Endothelial cell of umbilical vein (primary cell): ENCODE measurements at regions not wholly inside any gene's neighbourhood (a gene's known extent, or its start where the extent isn't known, plus 50 kb on each side); places are given as distances from the start of the nearest gene placed in this dataset.

Source experiments
- BruUV-seq: library from RNA; stranded (reverse); fragments of 400-500 nt; replicated peaks from 2 replicates; lab custom pipeline; 2021; lab: Mats Ljungman, UMichigan
- CTCF ChIA-PET: fragments of 300-600, 350-600 bp; sonication (Branson Sonifier 250); formaldehyde crosslinking; loops from one replicate; lab custom pipeline; 2021; ENCODE audit warnings: antibody characterized with exemption, inconsistent platforms; lab: Charles Lee
- POLR2A ChIA-PET: fragments of 300-600, 350-600 bp; sonication (Branson Sonifier 250); formaldehyde crosslinking; loops from one replicate; lab custom pipeline; 2021; ENCODE audit warnings: antibody characterized with exemption, inconsistent platforms; lab: Charles Lee
- DNase-seq: peaks from one replicate; pipeline ENCODE4 v3.0.0-alpha.2; 2011; ENCODE audit warnings: low read depth, low spot score
- FAIRE-seq: peaks from 2 replicates; lab custom pipeline; 2011; peaks lifted over from hg19 to GRCh38; lab: Jason Lieb, UNC
- H2AFZ ChIP-seq: 2 replicates; pipeline ENCODE4 v1.6.0; 2012; ENCODE audit warnings: low read depth, low read length, control low read depth, inconsistent platforms
- H3K27ac ChIP-seq: 2 replicates; pipeline ENCODE4 v1.5.1; 2011; ENCODE audit warnings: low read depth, mild to moderate bottlenecking, control low read depth, low read length, moderate library complexity; ENCODE audit not compliant: insufficient read depth
- H3K27me3 ChIP-seq, 2 experiments: 2 replicates each; pipeline versions ENCODE4 v1.6.0 to v1.6.1; 2011; ENCODE audit warnings: low read length in 2 of 2, mixed read lengths in 1 of 2; ENCODE audit not compliant: control insufficient read depth in 2 of 2, insufficient read depth in 2 of 2
- H3K36me3 ChIP-seq, 2 experiments: 2 replicates in 1 of 2; 3 replicates in 1 of 2; pipeline ENCODE4 v1.5.1; 2011; ENCODE audit warnings: low read length in 2 of 2, mild to moderate bottlenecking in 1 of 2, moderate library complexity in 1 of 2; ENCODE audit not compliant: control insufficient read depth in 2 of 2, insufficient read depth in 2 of 2; ENCODE audit errors: extremely low read depth in 1 of 2
- H3K4me1 ChIP-seq: 3 replicates; pipeline ENCODE4 v1.5.1; 2011; ENCODE audit warnings: mild to moderate bottlenecking, low read length; ENCODE audit not compliant: control insufficient read depth, insufficient read depth; ENCODE audit errors: extremely low read depth
- H3K4me2 ChIP-seq: 2 replicates; pipeline ENCODE4 v1.6.1; 2011; ENCODE audit warnings: low read length, control low read depth, mixed read lengths; ENCODE audit not compliant: insufficient read depth
- H3K4me3 ChIP-seq, 3 experiments: fragments of 200-600 bp in 1 of 3; sonication (generic), shearing (Covaris generic) in 1 of 3; replicated peaks in 1 of 3; 2 replicates each; pipeline ENCODE4 v1.5.1; 2011 to 2016; ENCODE audit warnings: control low read depth in 3 of 3, low read length in 3 of 3, mild to moderate bottlenecking in 2 of 3, inconsistent platforms in 1 of 3, low read depth in 1 of 3, moderate library complexity in 1 of 3; ENCODE audit not compliant: insufficient read depth in 1 of 3
- H3K79me2 ChIP-seq: 2 replicates; pipeline ENCODE4 v1.6.0; 2012; ENCODE audit warnings: low read length, inconsistent platforms; ENCODE audit not compliant: control insufficient read depth, insufficient read depth
- H3K9ac ChIP-seq: replicated peaks from 2 replicates; pipeline ENCODE3; 2011; ENCODE audit warnings: low read length, control low read depth; ENCODE audit not compliant: insufficient read depth; ENCODE audit errors: extremely low read depth
- H3K9me1 ChIP-seq: replicated peaks from 3 replicates; pipeline ENCODE4 v1.6.0; 2011; ENCODE audit warnings: mild to moderate bottlenecking, low read length; ENCODE audit not compliant: control insufficient read depth, insufficient read depth; ENCODE audit errors: extremely low read depth
- H3K9me3 ChIP-seq: replicated peaks from 2 replicates; pipeline ENCODE4 v1.5.1; 2012; ENCODE audit warnings: low read length, inconsistent platforms; ENCODE audit not compliant: control insufficient read depth, insufficient read depth
- H4K20me1 ChIP-seq: replicated peaks from 2 replicates; pipeline ENCODE3; 2011; ENCODE audit warnings: mild to moderate bottlenecking, low read length; ENCODE audit not compliant: control insufficient read depth, insufficient read depth; ENCODE audit errors: extremely low read depth
- EZH2 ChIP-seq: IDR thresholded peaks from 2 replicates; pipeline ENCODE4 v1.6.1; 2012; ENCODE audit warnings: borderline replicate concordance, low read depth, mild to moderate bottlenecking, moderate library complexity, low read length, inconsistent platforms; ENCODE audit not compliant: severe bottlenecking
- FOS ChIP-seq: IDR thresholded peaks from 2 replicates; pipeline ENCODE4 v1.6.1; 2011; ENCODE audit warnings: mild to moderate bottlenecking, low read length, moderate library complexity, borderline replicate concordance; ENCODE audit not compliant: insufficient read depth
- GATA2 ChIP-seq: IDR thresholded peaks from 2 replicates; pipeline ENCODE4 v1.7.0; 2011; ENCODE audit warnings: low read depth, mild to moderate bottlenecking, moderate library complexity, mixed read lengths, low read length; ENCODE audit not compliant: insufficient read length, insufficient read depth
- JUN ChIP-seq: IDR thresholded peaks from 2 replicates; pipeline ENCODE4 v1.6.1; 2011; ENCODE audit warnings: borderline replicate concordance, low read depth; ENCODE audit not compliant: insufficient read length, insufficient read depth
- MYC ChIP-seq: IDR thresholded peaks from one replicate; pipeline ENCODE4 v1.6.1; 2011; ENCODE audit warnings: mild to moderate bottlenecking, low read depth, low read length
- POLR2A ChIP-seq: IDR thresholded peaks from 2 replicates; pipeline ENCODE4 v1.6.1; 2012; ENCODE audit warnings: low read depth, mild to moderate bottlenecking, control low read depth, low read length
- dilution Hi-C: fragments of 300-500 bp; cut with MboI; formaldehyde crosslinking; loops from one replicate; pipeline ENCODE4 v1.15.0; 2019; ENCODE audit warnings: low sequenced_read_pairs; ENCODE audit not compliant: extremely low pct_ligation_motif_present
- intact Hi-C: fragments of 100-400 bp; cut with micrococcal nuclease; formaldehyde crosslinking; loops from one replicate; pipeline ENCODE4 v1.10.0; 2022
- TF ChIP-seq, protein P1 (sequence below): IDR thresholded peaks from 2 replicates; pipeline ENCODE4 v1.6.1; 2011; ENCODE audit not compliant: insufficient read depth, insufficient read length
- TF ChIP-seq, protein P2 (sequence below), 2 donors: IDR thresholded peaks; 1 replicate in 1 of 2; 2 replicates in 1 of 2; pipeline ENCODE4 v1.5.1; 2011; ENCODE audit warnings: low read length in 2 of 2, mild to moderate bottlenecking in 2 of 2, moderate library complexity in 2 of 2, control low read depth in 1 of 2, inconsistent platforms in 1 of 2, low read depth in 1 of 2; ENCODE audit not compliant: insufficient read depth in 1 of 2; ENCODE audit errors: extremely low read depth in 1 of 2

DNA sequence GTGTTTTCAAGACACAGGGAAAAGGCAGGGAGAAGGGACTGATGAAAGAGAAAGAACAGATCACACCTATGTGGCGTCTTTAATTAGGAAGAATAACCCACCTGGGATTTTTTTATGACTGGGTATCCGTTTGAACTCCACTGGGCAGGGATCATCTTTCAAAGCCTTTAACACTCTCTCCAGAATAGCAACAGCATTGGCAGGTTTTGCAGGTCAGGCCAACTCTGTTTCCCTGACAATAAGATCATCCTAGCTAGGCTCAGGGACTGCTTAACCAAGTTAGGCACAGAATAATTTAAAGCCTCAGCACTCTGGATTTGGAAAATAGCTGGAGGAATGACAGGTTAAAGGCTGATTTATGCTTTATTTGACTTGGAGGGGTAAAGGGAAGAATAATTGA is 117.6 kb downstream of the SUDS3 start:
- Histone ChIP-seq H3K79me2 (no peaks in the 10 kb centered on the region), H3K4me1 (no peaks in the 10 kb centered on the region), H3K27ac (no peak overlapping the region), H2AFZ (no peak overlapping the region), H3K4me3 (no peak overlapping the region), H3K4me2 (no peak overlapping the region), H3K36me3 (no peaks in the 10 kb centered on the region), H3K9ac (no peak overlapping the region), H3K9me1 (no peaks in the 10 kb centered on the region), H3K27me3 (no peaks in the 10 kb centered on the region), H3K9me3 (no peaks in the 10 kb centered on the region), H4K20me1 (no peaks in the 10 kb centered on the region)
- intact Hi-C loops (no loop called here), dilution Hi-C loops (no loop called here)
- ChIA-PET POLR2A (no interaction called here), CTCF (no interaction called here)
- DNase-seq, result no peak
- TF ChIP-seq FOS (no peak), GATA2 (no peak), EZH2 (no peak), POLR2A (no peak)
- TF ChIP-seq, protein P1, sequence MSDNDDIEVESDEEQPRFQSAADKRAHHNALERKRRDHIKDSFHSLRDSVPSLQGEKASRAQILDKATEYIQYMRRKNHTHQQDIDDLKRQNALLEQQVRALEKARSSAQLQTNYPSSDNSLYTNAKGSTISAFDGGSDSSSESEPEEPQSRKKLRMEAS, result no peak
- BruUV-seq, result no TSS peak
- no peak for FAIRE-seq

DNA sequence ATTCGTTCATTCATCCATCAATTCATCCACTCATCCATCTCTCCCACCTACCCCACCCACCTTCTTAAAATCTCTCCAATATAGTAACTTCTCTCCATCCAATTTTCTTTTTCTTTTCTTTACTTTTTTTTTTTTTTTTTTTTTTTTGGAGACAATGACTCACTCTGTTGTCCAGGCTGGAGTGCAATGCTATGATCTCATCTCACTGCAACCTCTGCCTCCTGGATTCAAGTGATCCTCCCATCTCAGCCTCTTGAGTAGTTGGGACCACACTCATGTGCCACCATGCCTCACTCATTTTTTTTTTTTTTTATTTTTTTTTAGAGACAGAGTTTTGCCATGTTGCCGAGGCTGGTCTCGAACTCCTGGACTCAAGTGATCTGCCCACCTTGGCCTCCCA is 118.4 kb downstream of the SUDS3 start:
- Histone ChIP-seq H4K20me1 (no peaks in the 10 kb centered on the region), H3K9me3 (no peaks in the 10 kb centered on the region), H3K36me3 (no peaks in the 10 kb centered on the region), H3K79me2 (no peaks in the 10 kb centered on the region), H3K27ac (no peak overlapping the region), H3K9me1 (no peaks in the 10 kb centered on the region), H2AFZ (no peak overlapping the region), H3K27me3 (no peaks in the 10 kb centered on the region), H3K4me2 (no peak overlapping the region), H3K4me3 (no peak overlapping the region), H3K4me1 (no peaks in the 10 kb centered on the region), H3K9ac (no peak overlapping the region)
- DNase-seq, result no peak
- ChIA-PET CTCF (no interaction called here), POLR2A (no interaction called here)
- no peak for FAIRE-seq
- no TSS peak for BruUV-seq
- dilution Hi-C loops, result no loop called here
- intact Hi-C loops, result no loop called here
- no peak for TF ChIP-seq EZH2
- TF ChIP-seq POLR2A, result no peak
- TF ChIP-seq JUN, result no peak
- TF ChIP-seq GATA2, result no peak
- TF ChIP-seq FOS, result no peak
- TF ChIP-seq MYC, result no peak
- TF ChIP-seq, protein P2, sequence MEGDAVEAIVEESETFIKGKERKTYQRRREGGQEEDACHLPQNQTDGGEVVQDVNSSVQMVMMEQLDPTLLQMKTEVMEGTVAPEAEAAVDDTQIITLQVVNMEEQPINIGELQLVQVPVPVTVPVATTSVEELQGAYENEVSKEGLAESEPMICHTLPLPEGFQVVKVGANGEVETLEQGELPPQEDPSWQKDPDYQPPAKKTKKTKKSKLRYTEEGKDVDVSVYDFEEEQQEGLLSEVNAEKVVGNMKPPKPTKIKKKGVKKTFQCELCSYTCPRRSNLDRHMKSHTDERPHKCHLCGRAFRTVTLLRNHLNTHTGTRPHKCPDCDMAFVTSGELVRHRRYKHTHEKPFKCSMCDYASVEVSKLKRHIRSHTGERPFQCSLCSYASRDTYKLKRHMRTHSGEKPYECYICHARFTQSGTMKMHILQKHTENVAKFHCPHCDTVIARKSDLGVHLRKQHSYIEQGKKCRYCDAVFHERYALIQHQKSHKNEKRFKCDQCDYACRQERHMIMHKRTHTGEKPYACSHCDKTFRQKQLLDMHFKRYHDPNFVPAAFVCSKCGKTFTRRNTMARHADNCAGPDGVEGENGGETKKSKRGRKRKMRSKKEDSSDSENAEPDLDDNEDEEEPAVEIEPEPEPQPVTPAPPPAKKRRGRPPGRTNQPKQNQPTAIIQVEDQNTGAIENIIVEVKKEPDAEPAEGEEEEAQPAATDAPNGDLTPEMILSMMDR (IDR thresholded peaks at IDR 0.05; ENCODE audit: extremely low read depth in 1 of 2, insufficient read depth in 1 of 2, low read depth in 1 of 2, low read length in 2 of 2), result no peak
